ENCODE measurements at regions not wholly inside any gene's neighbourhood (a gene's known extent, or its start where the extent isn't known, plus 50 kb on each side); places are given as distances from the start of the nearest gene placed in this dataset.

GRCh38 chr4:178970433-178971140, 1528.3 kb upstream of the AGA start:
- no peak overlapping the region for H3K4me3 ChIP-seq (ENCODE audit: low read length)
- ATAC-seq (no peak), DNase-seq (no peak)
- no peaks in the 10 kb centered on the region for H3K27me3 ChIP-seq (ENCODE audit: control insufficient read depth, insufficient read depth)
- intact Hi-C loops (cut with DNase I), result no loop called here
- H3K9me3 ChIP-seq (ENCODE audit: control insufficient read depth, low read length), result no peaks in the 10 kb centered on the region
- no peak overlapping the region for H3K27ac ChIP-seq (ENCODE audit: low read length)
- no peaks in the 10 kb centered on the region for H3K4me1 ChIP-seq (ENCODE audit: control insufficient read depth, insufficient read depth, low read length)
- 51% methylated on average over 3 of the region's 3 CpGs for WGBS

GRCh38 chr4:178976861-178977260, 1534.6 kb upstream of the AGA start:
- 43% methylated on average over 3 of the region's 3 CpGs for WGBS

GRCh38 chr4:178993306-178993705, 1551.1 kb upstream of the AGA start:
- DNase-seq (no peak), ATAC-seq (no peak)
- no peaks in the 10 kb centered on the region for H3K9me3 ChIP-seq (ENCODE audit: control insufficient read depth, low read length)
- WGBS, result 68% methylated on average over 4 of the region's 4 CpGs
- H3K27me3 ChIP-seq (ENCODE audit: control insufficient read depth, insufficient read depth), result no peaks in the 10 kb centered on the region
- no peak overlapping the region for H3K27ac ChIP-seq (ENCODE audit: low read length)
- no peaks in the 10 kb centered on the region for H3K4me1 ChIP-seq (ENCODE audit: control insufficient read depth, insufficient read depth, low read length)
- intact Hi-C loops (cut with DNase I), result no loop called here
- H3K4me3 ChIP-seq (ENCODE audit: low read length), result no peak overlapping the region

More at GRCh38 chr4:178976861-178977260, 1534.6 kb upstream of the AGA start:
- ATAC-seq, result no peak
- Histone ChIP-seq H3K27ac (ENCODE audit: low read length) (no peak overlapping the region), H3K9me3 (ENCODE audit: control insufficient read depth, low read length) (no peaks in the 10 kb centered on the region), H3K27me3 (ENCODE audit: control insufficient read depth, insufficient read depth) (no peaks in the 10 kb centered on the region), H3K4me1 (ENCODE audit: control insufficient read depth, insufficient read depth, low read length) (no peaks in the 10 kb centered on the region), H3K4me3 (ENCODE audit: low read length) (no peak overlapping the region)
- intact Hi-C loops (cut with DNase I), result no loop called here
- DNase-seq, result no peak

DNA sequence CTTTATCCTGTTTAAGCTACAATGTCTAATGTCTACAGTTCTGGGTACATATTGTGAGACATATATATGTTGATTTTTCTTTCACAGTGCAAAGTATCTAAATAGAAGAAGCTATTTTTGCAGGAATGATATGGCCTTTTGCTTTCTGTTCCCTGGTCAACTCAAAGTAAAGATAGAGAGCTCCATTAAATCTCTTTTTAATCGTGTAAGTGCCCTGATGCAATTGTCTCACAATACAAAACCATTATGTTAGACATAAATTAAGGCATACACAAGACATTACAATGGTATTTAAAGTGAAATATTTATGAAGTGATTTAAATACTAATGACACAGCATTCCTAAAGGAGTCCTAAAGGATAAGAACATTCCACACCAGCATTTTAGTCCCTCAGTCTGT, 1559.7 kb upstream of the AGA start:
- no peak overlapping the region for H3K4me3 ChIP-seq (ENCODE audit: low read length)

DNA sequence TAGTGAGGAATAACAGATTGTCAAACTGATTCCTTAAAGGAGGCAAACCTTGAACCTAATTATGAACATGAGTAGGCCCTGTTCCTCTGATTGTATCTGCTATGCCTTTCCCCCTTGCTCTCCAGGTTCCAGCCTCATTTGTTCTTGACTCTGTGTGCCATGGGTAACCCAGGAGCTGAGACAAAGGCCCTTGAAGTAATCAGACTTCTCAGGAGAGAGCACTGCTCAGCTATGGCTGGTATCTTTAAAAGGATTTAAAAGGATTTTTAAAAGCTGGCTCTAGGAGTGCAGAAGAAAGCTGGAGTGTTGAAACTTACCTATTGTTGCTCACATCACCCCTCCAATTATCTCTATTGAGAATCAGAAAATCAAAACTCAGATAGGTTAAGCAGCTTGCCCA, 1565.5 kb upstream of the AGA start:
- Histone ChIP-seq H3K4me1 (ENCODE audit: control insufficient read depth, insufficient read depth, low read length) (no peaks in the 10 kb centered on the region), H3K4me3 (ENCODE audit: low read length) (no peak overlapping the region), H3K9me3 (ENCODE audit: control insufficient read depth, low read length) (no peaks in the 10 kb centered on the region), H3K27me3 (ENCODE audit: control insufficient read depth, insufficient read depth) (no peaks in the 10 kb centered on the region), H3K27ac (ENCODE audit: low read length) (no peak overlapping the region)
- DNase-seq, result no peak
- intact Hi-C loops (cut with DNase I), result no loop called here
- no peak for ATAC-seq

More for the DNA sequence above, 1559.7 kb upstream of the AGA start:
- intact Hi-C loops (cut with DNase I), result no loop called here
- DNase-seq (no peak), ATAC-seq (no peak)
- no peak overlapping the region for H3K27ac ChIP-seq (ENCODE audit: low read length)
- 64% methylated on average over 1 of the region's 1 CpG for WGBS
- H3K4me1 ChIP-seq (ENCODE audit: control insufficient read depth, insufficient read depth, low read length), result no peaks in the 10 kb centered on the region
- no peaks in the 10 kb centered on the region for H3K9me3 ChIP-seq (ENCODE audit: control insufficient read depth, low read length)
- H3K27me3 ChIP-seq (ENCODE audit: control insufficient read depth, insufficient read depth), result no peaks in the 10 kb centered on the region

GRCh38 chr4:179017581-179017980, 1575.3 kb upstream of the AGA start:
- H3K4me3 ChIP-seq (ENCODE audit: low read length), result no peak overlapping the region
- DNase-seq, result no peak
- ATAC-seq, result no peak
- intact Hi-C loops (cut with DNase I), result no loop called here
- no peaks in the 10 kb centered on the region for H3K9me3 ChIP-seq (ENCODE audit: control insufficient read depth, low read length)
- no peaks in the 10 kb centered on the region for H3K4me1 ChIP-seq (ENCODE audit: control insufficient read depth, insufficient read depth, low read length)
- H3K27me3 ChIP-seq (ENCODE audit: control insufficient read depth, insufficient read depth), result no peaks in the 10 kb centered on the region
- no peak overlapping the region for H3K27ac ChIP-seq (ENCODE audit: low read length)
- 84% methylated on average over 8 of the region's 8 CpGs for WGBS

DNA sequence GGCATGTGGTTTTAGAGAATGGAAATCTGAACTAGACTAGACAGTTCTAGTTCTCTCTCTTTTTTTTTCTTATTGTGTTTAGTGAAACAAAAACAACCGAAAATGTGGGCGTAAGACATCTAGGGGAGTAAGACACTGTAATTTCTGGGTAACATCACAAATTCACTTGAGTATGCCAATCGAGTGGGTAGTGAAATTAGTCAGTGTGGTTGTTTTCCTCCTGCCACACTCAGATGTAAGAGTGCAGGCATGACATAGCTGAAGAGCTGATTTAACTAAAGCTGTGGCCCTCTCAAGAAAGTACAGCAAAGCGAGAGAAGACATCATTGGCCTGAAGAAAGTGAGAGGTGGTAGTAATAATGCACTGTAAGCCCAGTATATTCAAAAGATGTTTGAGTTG, 1585.3 kb upstream of the AGA start:
- H3K4me3 ChIP-seq (ENCODE audit: low read length), result no peak overlapping the region
- ATAC-seq, result no peak
- no peaks in the 10 kb centered on the region for H3K9me3 ChIP-seq (ENCODE audit: control insufficient read depth, low read length)
- H3K27me3 ChIP-seq (ENCODE audit: control insufficient read depth, insufficient read depth), result no peaks in the 10 kb centered on the region
- intact Hi-C loops (cut with DNase I), result no loop called here
- no peak overlapping the region for H3K27ac ChIP-seq (ENCODE audit: low read length)
- DNase-seq, result no peak
- H3K4me1 ChIP-seq (ENCODE audit: control insufficient read depth, insufficient read depth, low read length), result no peaks in the 10 kb centered on the region
- WGBS, result 80% methylated on average over 4 of the region's 4 CpGs

- no peaks in the 10 kb centered on the region for H3K27me3 ChIP-seq (ENCODE audit: control insufficient read depth, insufficient read depth)
- 33% methylated on average over 2 of the region's 2 CpGs for WGBS
- no peak overlapping the region for H3K27ac ChIP-seq (ENCODE audit: low read length)
- DNase-seq (no peak), ATAC-seq (no peak)
- H3K4me1 ChIP-seq (ENCODE audit: control insufficient read depth, insufficient read depth, low read length), result no peaks in the 10 kb centered on the region
- H3K4me3 ChIP-seq (ENCODE audit: low read length), result no peak overlapping the region
- intact Hi-C loops (cut with DNase I), result no loop called here
- no peaks in the 10 kb centered on the region for H3K9me3 ChIP-seq (ENCODE audit: control insufficient read depth, low read length)
Measured at GRCh38 chr4:179028321-179028720, 1586.1 kb upstream of the AGA start.

- Histone ChIP-seq H3K4me1 (ENCODE audit: control insufficient read depth, insufficient read depth, low read length) (no peaks in the 10 kb centered on the region), H3K4me3 (ENCODE audit: low read length) (no peak overlapping the region), H3K9me3 (ENCODE audit: control insufficient read depth, low read length) (no peaks in the 10 kb centered on the region), H3K27me3 (ENCODE audit: control insufficient read depth, insufficient read depth) (no peaks in the 10 kb centered on the region), H3K27ac (ENCODE audit: low read length) (no peak overlapping the region)
- intact Hi-C loops (cut with DNase I), result no loop called here
- DNase-seq, result no peak
- WGBS, result 75% methylated on average over 1 of the region's 1 CpG
- ATAC-seq, result no peak
Measured at GRCh38 chr4:179029683-179030082, 1587.4 kb upstream of the AGA start.

DNA sequence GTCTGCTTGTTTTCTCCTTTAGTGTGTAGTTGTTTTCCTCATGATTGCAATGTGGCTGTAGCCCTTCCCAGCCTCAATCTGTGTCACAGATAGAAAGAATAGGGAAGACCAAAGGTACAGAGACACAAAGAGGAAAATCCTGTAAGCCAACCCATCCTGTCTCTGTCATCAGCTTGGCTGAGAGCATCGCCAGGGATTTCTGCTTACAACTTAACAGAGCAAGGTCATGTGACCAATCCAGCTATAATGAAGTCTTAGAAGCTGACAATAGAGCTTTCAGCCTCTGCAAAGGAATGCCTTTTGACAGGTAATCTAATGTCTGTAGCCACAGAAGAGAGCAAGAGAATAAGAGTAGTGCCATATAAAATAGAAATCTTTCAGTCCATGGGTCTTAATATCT, 1598.0 kb upstream of the AGA start:
- intact Hi-C loops (cut with DNase I), result no loop called here
- Histone ChIP-seq H3K27ac (ENCODE audit: low read length) (no peak overlapping the region), H3K4me3 (ENCODE audit: low read length) (no peak overlapping the region), H3K9me3 (ENCODE audit: control insufficient read depth, low read length) (no peaks in the 10 kb centered on the region), H3K27me3 (ENCODE audit: control insufficient read depth, insufficient read depth) (no peaks in the 10 kb centered on the region), H3K4me1 (ENCODE audit: control insufficient read depth, insufficient read depth, low read length) (no peaks in the 10 kb centered on the region)
- WGBS, result 49% methylated on average over 1 of the region's 1 CpG
- DNase-seq (no peak), ATAC-seq (no peak)

- intact Hi-C loops (cut with DNase I), result no loop called here
- Histone ChIP-seq H3K4me1 (ENCODE audit: control insufficient read depth, insufficient read depth, low read length) (no peaks in the 10 kb centered on the region), H3K27ac (ENCODE audit: low read length) (no peak overlapping the region), H3K27me3 (ENCODE audit: control insufficient read depth, insufficient read depth) (no peaks in the 10 kb centered on the region), H3K9me3 (ENCODE audit: control insufficient read depth, low read length) (no peaks in the 10 kb centered on the region), H3K4me3 (ENCODE audit: low read length) (no peak overlapping the region)
- DNase-seq, result no peak
- ATAC-seq, result no peak
- WGBS, result 54% methylated on average over 6 of the region's 6 CpGs
Measured at GRCh38 chr4:179048839-179049453, 1606.7 kb upstream of the AGA start.

DNA sequence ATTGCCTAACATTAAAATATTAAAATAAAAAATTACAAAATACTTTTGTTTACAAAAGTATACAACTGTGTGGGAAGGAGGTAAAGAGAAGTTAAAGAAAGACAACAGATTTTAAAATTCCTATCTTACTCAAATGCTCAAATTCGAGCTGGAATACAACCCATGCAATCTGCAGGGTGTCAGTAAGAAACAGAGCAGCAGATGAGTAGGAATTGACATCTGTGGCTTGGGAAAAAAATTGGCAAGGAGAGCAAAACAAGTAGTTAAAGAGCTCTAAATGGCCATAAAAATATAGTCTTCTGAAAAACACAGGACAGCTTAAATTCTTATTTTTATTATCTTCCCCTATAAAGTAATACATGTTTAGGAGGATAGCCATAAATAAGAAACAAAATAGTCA, 1609.0 kb upstream of the AGA start:
- Histone ChIP-seq H3K27ac (ENCODE audit: low read length) (no peak overlapping the region), H3K27me3 (ENCODE audit: control insufficient read depth, insufficient read depth) (no peaks in the 10 kb centered on the region), H3K4me1 (ENCODE audit: control insufficient read depth, insufficient read depth, low read length) (no peaks in the 10 kb centered on the region), H3K9me3 (ENCODE audit: control insufficient read depth, low read length) (no peaks in the 10 kb centered on the region), H3K4me3 (ENCODE audit: low read length) (no peak overlapping the region)
- no peak for ATAC-seq
- 29% methylated on average over 1 of the region's 1 CpG for WGBS
- DNase-seq, result no peak
- intact Hi-C loops (cut with DNase I), result no loop called here
